Breast epithelium (tissue), 3 donors: ENCODE measurements at regions not wholly inside any gene's neighbourhood (a gene's known extent, or its start where the extent isn't known, plus 50 kb on each side); places are given as distances from the start of the nearest gene placed in this dataset.

Experiments used
- CTCF ChIP-seq, 3 donors: fragments of 450-650 bp; IDR thresholded peaks; one replicate each; pipeline ENCODE4 v1.5.1; 2016 to 2017; ENCODE audit warnings: antibody characterized with exemption in 3 of 3, mild to moderate bottlenecking in 3 of 3, moderate library complexity in 3 of 3
- POLR2A ChIP-seq: fragments of 450-650 bp; IDR thresholded peaks from one replicate; pipeline ENCODE4 v1.6.1; 2016; ENCODE audit warnings: antibody characterized with exemption, mild to moderate bottlenecking, moderate library complexity
- POLR2AphosphoS5 ChIP-seq, 3 donors: sonication (generic); formaldehyde crosslinking; IDR thresholded peaks; one replicate each; pipeline ENCODE4 v1.6.1; 2017; ENCODE audit warnings: antibody characterized with exemption in 3 of 3

- TF ChIP-seq CTCF (IDR thresholded peaks at IDR 0.05) (no peak), POLR2A (no peak), POLR2AphosphoS5 (IDR thresholded peaks at IDR 0.05) (no peak)
These were observed 435.6 kb downstream of the XPNPEP1 start for GRCh38 chr10:109487691-109488090.
